ENCODE measurements at regions not wholly inside any gene's neighbourhood (a gene's known extent, or its start where the extent isn't known, plus 50 kb on each side); places are given as distances from the start of the nearest gene placed in this dataset.

- no peak for TF ChIP-seq CTCF (IDR thresholded peaks at IDR 0.05)
- no peak for TF ChIP-seq POLR2A (IDR thresholded peaks at IDR 0.05)
Measured at GRCh38 chr18:77505499-77505898, 255.9 kb downstream of the GALR1 start.

Data from heart left ventricle (tissue), 13 donors.